ENCODE measurements at regions not wholly inside any gene's neighbourhood (a gene's known extent, or its start where the extent isn't known, plus 50 kb on each side); places are given as distances from the start of the nearest gene placed in this dataset.

GRCh38 chrY:15751001-15751400 lies 1226.7 kb downstream of the NLGN4Y start:
- Histone ChIP-seq H3K9me2 (ENCODE audit: insufficient read depth) (no peaks in the 10 kb centered on the region), H3K36me3 (ENCODE audit: insufficient read depth) (no peaks in the 10 kb centered on the region), H2AFZ (no peak overlapping the region), H3K79me2 (replicated peaks; ENCODE audit: insufficient read depth) (no peaks in the 10 kb centered on the region), H3K4me3 (no peak overlapping the region), H3F3A (replicated peaks; ENCODE audit: low read depth) (no peaks in the 10 kb centered on the region), H3K4me1 (ENCODE audit: insufficient read depth) (no peaks in the 10 kb centered on the region), H4K20me1 (replicated peaks; ENCODE audit: insufficient read depth) (no peaks in the 10 kb centered on the region), H3K27me3 (ENCODE audit: insufficient read depth) (no peaks in the 10 kb centered on the region), H3K27ac (ENCODE audit: low read depth) (no peak overlapping the region), H3K4me2 (no peak overlapping the region)
- TF ChIP-seq ETS1 (IDR thresholded peaks at IDR 0.05) = no peak
- TF ChIP-seq CTCF (conservative IDR thresholded peaks at IDR 0.05; ENCODE audit: low read depth in 2 of 2) = no peak
- TF ChIP-seq ZNF462 (CRISPR knock-in tag; IDR thresholded peaks at IDR 0.05) = no peak
- no peak for TF ChIP-seq ZNF114 (CRISPR knock-in tag; IDR thresholded peaks at IDR 0.05)
- TF ChIP-seq STAT1 (IDR thresholded peaks at IDR 0.05; ENCODE audit: unreplicated experiment) = no peak
- TF ChIP-seq JUNB (IDR thresholded peaks at IDR 0.05; ENCODE audit: unreplicated experiment) = no peak
- TF ChIP-seq POLR2AphosphoS5 (IDR thresholded peaks at IDR 0.05; ENCODE audit: low read depth) = no peak
- no peak for TF ChIP-seq EZH2phosphoT487 (IDR thresholded peaks at IDR 0.05; ENCODE audit: unreplicated experiment)
- no peak for TF ChIP-seq REST (IDR thresholded peaks at IDR 0.05; ENCODE audit: unreplicated experiment)
- no peak for TF ChIP-seq NANOG (IDR thresholded peaks at IDR 0.05; ENCODE audit: borderline replicate concordance)
- TF ChIP-seq ZNF331 (CRISPR knock-in tag; IDR thresholded peaks at IDR 0.05; ENCODE audit: low read depth) = no peak
- no peak for TF ChIP-seq CREB1 (CRISPR knock-in tag; IDR thresholded peaks at IDR 0.05; ENCODE audit: low read depth)
- TF ChIP-seq EZH2 (IDR thresholded peaks at IDR 0.05; ENCODE audit: low read depth, unreplicated experiment) = no peak
- Mint-ChIP-seq H3K9me3 (peaks cover 18% of the 10 kb centered on the region), H3K27ac (no peak overlapping the region), H3K36me3 (ENCODE audit: low read depth) (peaks cover 11% of the 10 kb centered on the region), H3K27me3 (ENCODE audit: insufficient read depth, low read depth, poor library complexity) (peaks cover under 1% of the 10 kb centered on the region), H3K4me3 (no peak overlapping the region), H3K4me1 (no peaks in the 10 kb centered on the region)
- DNase-seq (ENCODE audit: low spot score) = no peak
- no peak for ATAC-seq
